ENCODE measurements at regions not wholly inside any gene's neighbourhood (a gene's known extent, or its start where the extent isn't known, plus 50 kb on each side); places are given as distances from the start of the nearest gene placed in this dataset.

GRCh38 chr4:12206091-12206490 is 777.4 kb upstream of the HS3ST1 start:
- POLR2A ChIA-PET, result no interaction called here
- TF ChIP-seq ZNF544 (tag by site-specific recombination; IDR thresholded peaks at IDR 0.05), result no peak
- no peak for TF ChIP-seq BCL11B (tag by site-specific recombination; IDR thresholded peaks at IDR 0.05; ENCODE audit: low read depth)
- Histone ChIP-seq H3K4me1 (ENCODE audit: control insufficient read depth, insufficient read depth, low read length) (no peaks in the 10 kb centered on the region), H3K36me3 (ENCODE audit: control insufficient read depth in 2 of 2, insufficient read depth in 1 of 2, low read length in 2 of 2) (no peaks in the 10 kb centered on the region), H3K9me3 (ENCODE audit: control insufficient read depth, insufficient read depth, low read depth, low read length) (no peaks in the 10 kb centered on the region), H3K4me3 (ENCODE audit: low read depth, low read length) (no peak overlapping the region), H3K27ac (ENCODE audit: extremely low read depth, low read depth, low read length) (no peak overlapping the region)
- CTCF ChIA-PET, result no interaction called here

- no peak for TF ChIP-seq ZNF423 (tag by site-specific recombination; IDR thresholded peaks at IDR 0.05)
- no peak for TF ChIP-seq SALL2 (tag by site-specific recombination; IDR thresholded peaks at IDR 0.05; ENCODE audit: borderline replicate concordance)
- TF ChIP-seq ZNF324 (tag by site-specific recombination; IDR thresholded peaks at IDR 0.05), result no peak
- TF ChIP-seq ZNF791 (tag by site-specific recombination; IDR thresholded peaks at IDR 0.05), result no peak
- TF ChIP-seq ZNF513 (tag by site-specific recombination; IDR thresholded peaks at IDR 0.05), result no peak
- TF ChIP-seq BCL6B (tag by site-specific recombination; IDR thresholded peaks at IDR 0.05), result no peak
- TF ChIP-seq ZFP41 (tag by site-specific recombination; IDR thresholded peaks at IDR 0.05; ENCODE audit: borderline replicate concordance), result no peak
- TF ChIP-seq ZNF571 (tag by site-specific recombination; IDR thresholded peaks at IDR 0.05), result no peak
- TF ChIP-seq ZBTB48 (tag by site-specific recombination; IDR thresholded peaks at IDR 0.05), result no peak
- TF ChIP-seq KLF9 (tag by site-specific recombination; IDR thresholded peaks at IDR 0.05; ENCODE audit: low read depth), result no peak
- no peak for TF ChIP-seq ZSCAN5A (tag by site-specific recombination; IDR thresholded peaks at IDR 0.05)
- TF ChIP-seq SCRT2 (tag by site-specific recombination; IDR thresholded peaks at IDR 0.05), result no peak
- TF ChIP-seq ZNF19 (tag by site-specific recombination; IDR thresholded peaks at IDR 0.05; ENCODE audit: low read depth), result no peak
- no peak for TF ChIP-seq ZNF398 (tag by site-specific recombination; IDR thresholded peaks at IDR 0.05)
- Histone ChIP-seq H3K9me3 (ENCODE audit: control insufficient read depth, insufficient read depth, low read depth, low read length) (no peaks in the 10 kb centered on the region), H3K4me1 (ENCODE audit: control insufficient read depth, insufficient read depth, low read length) (no peaks in the 10 kb centered on the region), H3K27ac (ENCODE audit: extremely low read depth, low read depth, low read length) (no peak overlapping the region), H3K4me3 (ENCODE audit: low read depth, low read length) (no peak overlapping the region), H3K36me3 (ENCODE audit: control insufficient read depth in 2 of 2, insufficient read depth in 1 of 2, low read length in 2 of 2) (no peaks in the 10 kb centered on the region)
- ChIA-PET CTCF (no interaction called here), POLR2A (no interaction called here)
Observed at GRCh38 chr4:12203945-12204344, 775.3 kb upstream of the HS3ST1 start.

- no peaks in the 10 kb centered on the region for H3K36me3 ChIP-seq (ENCODE audit: control insufficient read depth in 2 of 2, insufficient read depth in 1 of 2, low read length in 2 of 2)
- CTCF ChIA-PET, result no interaction called here
- no peak for TF ChIP-seq TRIM28 (IDR thresholded peaks at IDR 0.05; ENCODE audit: borderline replicate concordance, low read length)
- no peak for TF ChIP-seq HOXD13 (CRISPR knock-in tag; IDR thresholded peaks at IDR 0.05; ENCODE audit: borderline replicate concordance)
- TF ChIP-seq ZNF621 (tag by site-specific recombination; IDR thresholded peaks at IDR 0.05), result no peak
- no peak for TF ChIP-seq ZNF266 (tag by site-specific recombination; IDR thresholded peaks at IDR 0.05; ENCODE audit: low read depth)
- no peak for TF ChIP-seq ZSCAN4 (tag by site-specific recombination; IDR thresholded peaks at IDR 0.05)
- TF ChIP-seq ZNF426 (tag by site-specific recombination; IDR thresholded peaks at IDR 0.05), result no peak
- TF ChIP-seq ZNF692 (tag by site-specific recombination; IDR thresholded peaks at IDR 0.05), result no peak
- no peak for TF ChIP-seq ZNF391 (tag by site-specific recombination; IDR thresholded peaks at IDR 0.05; ENCODE audit: borderline replicate concordance, low read depth)
- no peak for TF ChIP-seq ZNF561 (tag by site-specific recombination; IDR thresholded peaks at IDR 0.05; ENCODE audit: borderline replicate concordance)
Observed at GRCh38 chr4:12200226-12200625, 771.5 kb upstream of the HS3ST1 start.

More at GRCh38 chr4:12200226-12200625, 771.5 kb upstream of the HS3ST1 start:
- Histone ChIP-seq H3K27ac (ENCODE audit: extremely low read depth, low read depth, low read length) (no peak overlapping the region), H3K4me1 (ENCODE audit: control insufficient read depth, insufficient read depth, low read length) (no peaks in the 10 kb centered on the region), H3K4me3 (ENCODE audit: low read depth, low read length) (no peak overlapping the region), H3K9me3 (ENCODE audit: control insufficient read depth, insufficient read depth, low read depth, low read length) (no peaks in the 10 kb centered on the region)
- POLR2A ChIA-PET, result no interaction called here
